Liver (tissue), 8 donors: ENCODE measurements at regions not wholly inside any gene's neighbourhood (a gene's known extent, or its start where the extent isn't known, plus 50 kb on each side); places are given as distances from the start of the nearest gene placed in this dataset.

Source experiments
- DNase-seq: peaks from one replicate; pipeline ENCODE4 v3.0.0-alpha.2; 2017; ENCODE audit warnings: low spot score
- H3K27ac ChIP-seq, 2 donors: one replicate each; pipeline ENCODE4 v1.7.0; 2013; ENCODE audit warnings: inconsistent platforms in 2 of 2, low read length in 2 of 2, control low read depth in 1 of 2, low read depth in 1 of 2, mild to moderate bottlenecking in 1 of 2
- H3K27me3 ChIP-seq, 4 donors: one replicate each; pipeline versions ENCODE4 v1.6.1 to v1.7.0; 2013; ENCODE audit warnings: low read length in 3 of 4, inconsistent platforms in 1 of 4, mild to moderate bottlenecking in 1 of 4, moderate library complexity in 1 of 4; ENCODE audit not compliant: control insufficient read depth in 4 of 4, insufficient read depth in 4 of 4
- H3K36me3 ChIP-seq, 4 donors: one replicate each; pipeline versions ENCODE4 v1.6.1 to v1.7.0; 2013; ENCODE audit warnings: low read length in 3 of 4, mild to moderate bottlenecking in 3 of 4, low read depth in 1 of 4, moderate library complexity in 1 of 4; ENCODE audit not compliant: control insufficient read depth in 4 of 4, insufficient read depth in 3 of 4
- H3K4me1 ChIP-seq, 4 donors: one replicate each; pipeline versions ENCODE4 v1.6.1 to v1.7.0; 2013; ENCODE audit warnings: low read length in 3 of 4, mild to moderate bottlenecking in 3 of 4, moderate library complexity in 1 of 4; ENCODE audit not compliant: control insufficient read depth in 4 of 4, insufficient read depth in 4 of 4
- H3K4me3 ChIP-seq, 3 donors: one replicate each; pipeline versions ENCODE4 v1.6.1 to v1.7.0; 2013; ENCODE audit warnings: low read length in 3 of 3, control low read depth in 1 of 3, low read depth in 1 of 3, mild to moderate bottlenecking in 1 of 3
- H3K9ac ChIP-seq, 2 donors: one replicate each; pipeline ENCODE4 v1.7.0; 2013; ENCODE audit warnings: low read length in 2 of 2, mild to moderate bottlenecking in 2 of 2, moderate library complexity in 2 of 2, control low read depth in 1 of 2, low read depth in 1 of 2
- H3K9me3 ChIP-seq, 4 donors: one replicate each; pipeline versions ENCODE4 v1.6.1 to v1.7.0; 2013; ENCODE audit warnings: low read length in 3 of 4; ENCODE audit not compliant: control insufficient read depth in 4 of 4
- ATF3 ChIP-seq: IDR thresholded peaks from 2 replicates; pipeline ENCODE4 v1.6.1; 2016; ENCODE audit warnings: antibody characterized with exemption
- CTCF ChIP-seq: fragments of 150-350 bp; IDR thresholded peaks from 2 replicates; pipeline ENCODE4 v1.5.1; 2017; ENCODE audit warnings: improper control_type of control experiment, low read depth, low read length; ENCODE audit not compliant: missing input control
- EGR1 ChIP-seq, 2 donors: IDR thresholded peaks; 2 replicates each; pipeline ENCODE4 v1.6.1; 2016 to 2018; ENCODE audit warnings: antibody characterized with exemption in 2 of 2, low read depth in 2 of 2
- FOXA1 ChIP-seq: IDR thresholded peaks from 2 replicates; pipeline ENCODE4 v1.6.1; 2016; ENCODE audit warnings: antibody characterized with exemption
- FOXA2 ChIP-seq: IDR thresholded peaks from 2 replicates; pipeline ENCODE4 v1.6.1; 2016; ENCODE audit warnings: antibody characterized with exemption
- HNF4A ChIP-seq, 2 donors: conservative IDR thresholded peaks; 2 replicates each; pipeline ENCODE4 v1.6.1; 2016; ENCODE audit warnings: antibody characterized with exemption in 2 of 2, mild to moderate bottlenecking in 2 of 2
- HNF4G ChIP-seq: IDR thresholded peaks from 2 replicates; pipeline ENCODE4 v1.6.1; 2016; ENCODE audit warnings: antibody characterized with exemption
- JUND ChIP-seq, 2 donors: IDR thresholded peaks; 2 replicates each; pipeline ENCODE4 v1.6.1; 2016; ENCODE audit warnings: antibody characterized with exemption in 2 of 2
- MAX ChIP-seq: IDR thresholded peaks from 2 replicates; pipeline ENCODE4 v1.6.1; 2016; ENCODE audit warnings: antibody characterized with exemption
- NR2F2 ChIP-seq: IDR thresholded peaks from 2 replicates; pipeline ENCODE4 v1.6.1; 2016; ENCODE audit warnings: antibody characterized with exemption
- RAD21 ChIP-seq, 2 donors: IDR thresholded peaks; 2 replicates each; pipeline ENCODE4 v1.6.1; 2016; ENCODE audit warnings: antibody characterized with exemption in 2 of 2, mild to moderate bottlenecking in 2 of 2
- REST ChIP-seq: IDR thresholded peaks from 2 replicates; pipeline ENCODE4 v1.6.1; 2016; ENCODE audit warnings: antibody characterized with exemption, mild to moderate bottlenecking
- RXRA ChIP-seq, 2 donors: IDR thresholded peaks; 2 replicates each; pipeline ENCODE4 v1.6.1; 2017 to 2018; ENCODE audit warnings: antibody characterized with exemption in 2 of 2, mild to moderate bottlenecking in 1 of 2
- SP1 ChIP-seq: IDR thresholded peaks from 2 replicates; pipeline ENCODE4 v1.6.1; 2018; ENCODE audit warnings: antibody characterized with exemption, mild to moderate bottlenecking
- TAF1 ChIP-seq: conservative IDR thresholded peaks from 2 replicates; pipeline ENCODE4 v1.6.1; 2016; ENCODE audit warnings: antibody characterized with exemption, mild to moderate bottlenecking
- YY1 ChIP-seq: IDR thresholded peaks from 2 replicates; pipeline ENCODE4 v1.6.1; 2016; ENCODE audit warnings: antibody characterized with exemption, mild to moderate bottlenecking
- ZBTB33 ChIP-seq: IDR thresholded peaks from 2 replicates; pipeline ENCODE4 v1.6.1; 2016; ENCODE audit warnings: antibody characterized with exemption
- WGBS: extraction: QIAGEN DNeasy Blood & Tissue Kit; methylation state at CpG from one replicate; pipeline ENCODE4 v1.1.7; 2013; 5-methylcytosine and 5-hydroxymethylcytosine counted together
- donor health status: healthy.
- donor health status: healthy.
- donor health status: healthy.
- donor health status: healthy.
- donor health status: healthy.

- peaks cover 0 to 11% (median 2%) of the 10 kb centered on the region in 4 donors for H3K9me3 ChIP-seq
- no peaks in the 10 kb centered on the region for H3K36me3 ChIP-seq
- no peaks in the 10 kb centered on the region for H3K4me1 ChIP-seq
- H3K4me3 ChIP-seq, result no peak overlapping the region
- no peak overlapping the region for H3K27ac ChIP-seq
- DNase-seq, result no peak
- no peak for TF ChIP-seq EGR1 (IDR thresholded peaks at IDR 0.05; ENCODE audit: low read depth in 2 of 2)
- TF ChIP-seq RAD21 (IDR thresholded peaks at IDR 0.05), result no peak
- TF ChIP-seq MAX, result no peak
- no peak for TF ChIP-seq HNF4G
- no peak for TF ChIP-seq SP1
- TF ChIP-seq REST, result no peak
- TF ChIP-seq ZBTB33, result no peak
- no peak for TF ChIP-seq JUND (IDR thresholded peaks at IDR 0.05)
- TF ChIP-seq RXRA (IDR thresholded peaks at IDR 0.05), result no peak
- TF ChIP-seq FOXA2, result no peak
- no peak for TF ChIP-seq TAF1
- TF ChIP-seq NR2F2, result no peak
- TF ChIP-seq YY1, result no peak
- TF ChIP-seq CTCF, result no peak
- TF ChIP-seq FOXA1, result no peak
- no peak for TF ChIP-seq ATF3
- TF ChIP-seq HNF4A (conservative IDR thresholded peaks at IDR 0.05), result no peak
- 37% methylated on average over 2 of the region's 2 CpGs for WGBS
- H3K9ac ChIP-seq, result no peak overlapping the region
- peaks cover 0 to 10% (median 2%) of the 10 kb centered on the region in 4 donors for H3K27me3 ChIP-seq
Measured at GRCh38 chr10:131363416-131363815, 51.9 kb upstream of the TCERG1L start.

- WGBS, result 53% methylated on average over 8 of the region's 8 CpGs
- H3K27ac ChIP-seq, result no peak overlapping the region
- TF ChIP-seq SP1, result no peak
- TF ChIP-seq RAD21 (IDR thresholded peaks at IDR 0.05), result no peak
- TF ChIP-seq EGR1 (IDR thresholded peaks at IDR 0.05; ENCODE audit: low read depth in 2 of 2), result no peak
Measured at GRCh38 chr10:131371571-131371970, 60.0 kb upstream of the TCERG1L start.

More at GRCh38 chr10:131371571-131371970, 60.0 kb upstream of the TCERG1L start:
- Histone ChIP-seq H3K27me3 (no peaks in the 10 kb centered on the region), H3K36me3 (no peaks in the 10 kb centered on the region), H3K9ac (no peak overlapping the region), H3K9me3 (peaks cover 4 to 10% (median 8%) of the 10 kb centered on the region in 4 donors), H3K4me1 (no peaks in the 10 kb centered on the region), H3K4me3 (no peak overlapping the region)
- DNase-seq, result no peak
